C4-2B (cell line): ENCODE measurements at regions not wholly inside any gene's neighbourhood (a gene's known extent, or its start where the extent isn't known, plus 50 kb on each side); places are given as distances from the start of the nearest gene placed in this dataset.

Source experiments
- H3K27ac ChIP-seq: fragments of 450-650 bp; 2 replicates; pipeline ENCODE4 v1.5.1; 2017
- CTCF ChIP-seq: fragments of 450-650 bp; conservative IDR thresholded peaks from 2 replicates; pipeline ENCODE4 v1.5.1; 2017; ENCODE audit warnings: mild to moderate bottlenecking
- ZFX ChIP-seq: fragments of 450-650 bp; IDR thresholded peaks from 2 replicates; pipeline ENCODE4 v1.6.1; 2017

GRCh38 chr13:32962342-32962741 is 53.9 kb upstream of the KL start:
- no peak for TF ChIP-seq CTCF
- no peak for TF ChIP-seq ZFX
- H3K27ac ChIP-seq = no peak overlapping the region

- TF ChIP-seq CTCF (no peak), ZFX (no peak)
These were observed 51.2 kb upstream of the KL start for GRCh38 chr13:32964987-32965386.

More at GRCh38 chr13:32964987-32965386, 51.2 kb upstream of the KL start:
- no peak overlapping the region for H3K27ac ChIP-seq
